HG03558 (cell line): ENCODE measurements at regions not wholly inside any gene's neighbourhood (a gene's known extent, or its start where the extent isn't known, plus 50 kb on each side); places are given as distances from the start of the nearest gene placed in this dataset.

Experiments
- ATAC-seq: cut with Tn5 transposase; IDR thresholded peaks from one replicate; pipeline ENCODE4 v1.9.1; 2021; ENCODE audit warnings: moderate number of reproducible peaks; ENCODE audit not compliant: unreplicated experiment; ENCODE audit errors: extremely low read depth

DNA sequence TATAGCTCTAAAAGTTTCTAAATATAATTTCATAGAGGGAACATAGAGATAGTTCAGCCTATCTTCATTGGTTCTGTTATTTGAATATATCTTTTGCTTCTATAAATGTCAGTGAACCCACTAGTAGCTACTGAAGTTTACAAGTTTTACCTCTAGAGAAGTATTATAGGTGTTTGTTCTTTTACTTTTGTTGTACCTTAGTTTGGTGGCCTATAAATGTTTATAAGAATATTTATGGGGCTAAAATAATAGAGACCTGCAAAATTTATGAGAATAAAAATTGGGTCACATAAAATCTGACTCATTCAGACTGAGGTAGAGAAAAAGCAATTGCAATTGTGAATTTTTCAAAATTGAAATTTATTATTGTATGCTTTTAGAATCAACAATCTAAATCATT lies 162.6 kb downstream of the SERPINI1 start:
- no peak for ATAC-seq

DNA sequence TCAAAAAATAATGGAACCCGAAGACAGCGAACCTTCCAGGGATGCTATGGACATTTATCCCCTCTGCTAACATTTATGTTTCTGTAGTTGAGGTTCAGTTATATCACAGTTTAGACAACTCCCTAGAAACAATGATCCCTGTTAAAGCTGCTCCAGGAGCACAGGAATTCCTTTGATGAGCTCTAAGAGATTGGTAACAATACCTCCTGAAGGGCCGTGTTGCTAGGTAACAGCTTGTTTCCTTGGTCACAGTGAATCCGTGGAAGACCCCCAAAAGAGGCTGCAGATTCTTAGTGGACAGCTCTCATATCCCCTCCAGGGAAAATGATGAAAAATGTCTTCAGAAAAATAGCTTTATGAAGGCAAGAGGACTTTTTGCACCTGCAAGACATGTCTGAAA lies 160.2 kb downstream of the SERPINI1 start:
- no peak for ATAC-seq

DNA sequence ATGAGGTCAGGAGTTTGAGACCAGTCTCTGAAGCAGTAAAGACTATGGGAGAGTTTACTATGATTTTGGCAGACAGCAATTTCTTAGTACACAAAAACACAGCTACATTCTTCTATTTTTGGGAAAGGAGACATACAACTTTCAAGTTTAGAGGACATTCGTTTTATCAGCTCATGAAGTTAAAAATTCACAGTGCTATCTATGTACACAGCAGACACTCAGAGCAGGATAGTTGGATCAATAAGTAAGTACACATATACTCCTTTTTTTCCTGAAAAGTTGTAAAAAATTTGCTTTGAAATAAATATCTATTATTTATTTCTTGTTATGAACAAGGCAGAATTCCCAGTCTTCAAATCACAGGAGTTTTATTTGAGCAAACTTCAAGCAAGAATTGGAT lies 159.7 kb downstream of the SERPINI1 start:
- ATAC-seq = no peak

GRCh38 chr3:167892205-167892604 lies 156.7 kb downstream of the SERPINI1 start:
- no peak for ATAC-seq

- no peak for ATAC-seq
These were observed 151.6 kb downstream of the SERPINI1 start for GRCh38 chr3:167887096-167887495.

- no peak for ATAC-seq
These were observed 151.2 kb downstream of the SERPINI1 start for GRCh38 chr3:167886690-167887089.

- no peak for ATAC-seq
These were observed 149.8 kb downstream of the SERPINI1 start for GRCh38 chr3:167885277-167885676.

DNA sequence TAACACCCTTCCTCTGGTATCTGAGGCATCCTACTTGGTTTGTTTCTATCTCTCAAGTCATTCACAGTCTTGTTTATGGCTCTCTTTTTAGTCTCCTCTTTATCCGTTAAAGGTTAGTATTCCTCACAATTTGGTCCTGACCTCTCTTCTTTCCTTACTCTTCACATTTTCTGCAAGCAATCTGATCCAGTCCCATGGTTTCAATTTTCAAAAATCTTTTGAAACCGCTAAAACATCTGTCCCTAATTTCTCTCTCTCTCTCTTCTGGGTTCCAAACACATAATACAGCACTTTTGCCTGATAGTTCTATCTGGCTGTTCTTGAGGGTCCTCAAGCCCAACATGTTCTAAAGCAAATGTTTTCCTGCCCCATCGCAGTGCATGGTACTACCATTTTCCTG lies 149.0 kb downstream of the SERPINI1 start:
- ATAC-seq = no peak

- ATAC-seq = no peak
These were observed 147.9 kb downstream of the SERPINI1 start for GRCh38 chr3:167883452-167883851.

- peak; percentile 66 for ATAC-seq
These were observed 146.6 kb downstream of the SERPINI1 start for GRCh38 chr3:167882057-167882667.

- ATAC-seq = no peak
These were observed 144.7 kb downstream of the SERPINI1 start for GRCh38 chr3:167880183-167880582.

- no peak for ATAC-seq
These were observed 141.2 kb downstream of the SERPINI1 start for GRCh38 chr3:167876620-167877281.
